ENCODE measurements at regions not wholly inside any gene's neighbourhood (a gene's known extent, or its start where the extent isn't known, plus 50 kb on each side); places are given as distances from the start of the nearest gene placed in this dataset.
"Not testable (repeated sequence)": the region's sequence is repeated elsewhere in the genome, so short reads cannot be mapped to it uniquely, and the experiment has no call there.

GRCh38 chr7:84848974-84849372 lies 337.9 kb downstream of the SEMA3D start:
- TF ChIP-seq CTCF (conservative IDR thresholded peaks at IDR 0.05; ENCODE audit: low read depth in 2 of 2); POLR2AphosphoS5 (IDR thresholded peaks at IDR 0.05; ENCODE audit: low read depth); CREB1 (CRISPR knock-in tag; IDR thresholded peaks at IDR 0.05; ENCODE audit: low read depth); EZH2 (IDR thresholded peaks at IDR 0.05; ENCODE audit: low read depth, unreplicated experiment); REST (IDR thresholded peaks at IDR 0.05; ENCODE audit: unreplicated experiment); ETS1 (IDR thresholded peaks at IDR 0.05); EZH2phosphoT487 (IDR thresholded peaks at IDR 0.05; ENCODE audit: unreplicated experiment); ZNF331 (CRISPR knock-in tag; IDR thresholded peaks at IDR 0.05; ENCODE audit: low read depth): not testable (repeated sequence)

All from GM23338 (cell line).